Breast epithelium (tissue), 4 donors: ENCODE measurements at regions not wholly inside any gene's neighbourhood (a gene's known extent, or its start where the extent isn't known, plus 50 kb on each side); places are given as distances from the start of the nearest gene placed in this dataset.

Experiments used
- DNase-seq, 2 donors: peaks; one replicate each; pipeline ENCODE4 v3.0.0-alpha.2; 2019; ENCODE audit warnings: low spot score in 2 of 2
- H3K27ac ChIP-seq, 2 donors: fragments of 200-600 bp; sonication (generic) in 1 of 2; one replicate each; pipeline ENCODE4 v1.5.1; 2016 to 2019; ENCODE audit warnings: mild to moderate bottlenecking in 1 of 2
- H3K27me3 ChIP-seq, 2 donors: fragments of 200-600 bp; sonication (generic) in 1 of 2; one replicate each; pipeline versions ENCODE4 v1.5.1 to v1.6.0; 2017 to 2019; ENCODE audit warnings: control low read depth in 1 of 2, mild to moderate bottlenecking in 1 of 2
- H3K36me3 ChIP-seq: fragments of 200-600 bp; one replicate; pipeline ENCODE4 v1.5.1; 2019
- H3K4me1 ChIP-seq, 2 donors: fragments of 200-600 bp; sonication (generic); one replicate each; pipeline ENCODE4 v1.5.1; 2016 to 2019; ENCODE audit warnings: control low read depth in 1 of 2
- H3K4me3 ChIP-seq, 3 donors: fragments of 200-600 bp; sonication (generic); 1 replicate in 2 of 3; 2 replicates in 1 of 3; pipeline ENCODE4 v1.5.1; 2016 to 2019; ENCODE audit warnings: mild to moderate bottlenecking in 3 of 3, moderate library complexity in 2 of 3
- H3K9me3 ChIP-seq, 2 donors: fragments of 200-600 bp; sonication (generic) in 1 of 2; one replicate each; pipeline ENCODE4 v1.5.1; 2016 to 2019; ENCODE audit warnings: control low read depth in 1 of 2
- POLR2A ChIP-seq: fragments of 450-650 bp; IDR thresholded peaks from one replicate; pipeline ENCODE4 v1.6.1; 2016; ENCODE audit warnings: antibody characterized with exemption, mild to moderate bottlenecking, moderate library complexity
- POLR2AphosphoS5 ChIP-seq, 3 donors: sonication (generic); formaldehyde crosslinking; IDR thresholded peaks; one replicate each; pipeline ENCODE4 v1.6.1; 2017; ENCODE audit warnings: antibody characterized with exemption in 3 of 3
- intact Hi-C: fragments of 100-400 bp; cut with DNase I; formaldehyde crosslinking; loops from one replicate; pipeline ENCODE4 v1.15.1; 2023; ENCODE audit warnings: low total_unique reads
- TF ChIP-seq, protein P1 (sequence below), 3 donors: fragments of 450-650 bp; IDR thresholded peaks; one replicate each; pipeline ENCODE4 v1.5.1; 2016 to 2017; ENCODE audit warnings: antibody characterized with exemption in 3 of 3, mild to moderate bottlenecking in 3 of 3, moderate library complexity in 3 of 3

GRCh38 chr11:128155590-128155989, 431.8 kb downstream of the ETS1 start:
- Histone ChIP-seq H3K27ac (no peak overlapping the region), H3K4me1 (no peaks in the 10 kb centered on the region), H3K4me3 (no peak overlapping the region), H3K27me3 (no peaks in the 10 kb centered on the region), H3K36me3 (no peaks in the 10 kb centered on the region), H3K9me3 (no peaks in the 10 kb centered on the region)
- DNase-seq = no peak
- intact Hi-C loops = no loop called here
- TF ChIP-seq POLR2A (no peak), POLR2AphosphoS5 (IDR thresholded peaks at IDR 0.05) (no peak)
- TF ChIP-seq, protein P1, sequence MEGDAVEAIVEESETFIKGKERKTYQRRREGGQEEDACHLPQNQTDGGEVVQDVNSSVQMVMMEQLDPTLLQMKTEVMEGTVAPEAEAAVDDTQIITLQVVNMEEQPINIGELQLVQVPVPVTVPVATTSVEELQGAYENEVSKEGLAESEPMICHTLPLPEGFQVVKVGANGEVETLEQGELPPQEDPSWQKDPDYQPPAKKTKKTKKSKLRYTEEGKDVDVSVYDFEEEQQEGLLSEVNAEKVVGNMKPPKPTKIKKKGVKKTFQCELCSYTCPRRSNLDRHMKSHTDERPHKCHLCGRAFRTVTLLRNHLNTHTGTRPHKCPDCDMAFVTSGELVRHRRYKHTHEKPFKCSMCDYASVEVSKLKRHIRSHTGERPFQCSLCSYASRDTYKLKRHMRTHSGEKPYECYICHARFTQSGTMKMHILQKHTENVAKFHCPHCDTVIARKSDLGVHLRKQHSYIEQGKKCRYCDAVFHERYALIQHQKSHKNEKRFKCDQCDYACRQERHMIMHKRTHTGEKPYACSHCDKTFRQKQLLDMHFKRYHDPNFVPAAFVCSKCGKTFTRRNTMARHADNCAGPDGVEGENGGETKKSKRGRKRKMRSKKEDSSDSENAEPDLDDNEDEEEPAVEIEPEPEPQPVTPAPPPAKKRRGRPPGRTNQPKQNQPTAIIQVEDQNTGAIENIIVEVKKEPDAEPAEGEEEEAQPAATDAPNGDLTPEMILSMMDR (IDR thresholded peaks at IDR 0.05) = no peak

DNA sequence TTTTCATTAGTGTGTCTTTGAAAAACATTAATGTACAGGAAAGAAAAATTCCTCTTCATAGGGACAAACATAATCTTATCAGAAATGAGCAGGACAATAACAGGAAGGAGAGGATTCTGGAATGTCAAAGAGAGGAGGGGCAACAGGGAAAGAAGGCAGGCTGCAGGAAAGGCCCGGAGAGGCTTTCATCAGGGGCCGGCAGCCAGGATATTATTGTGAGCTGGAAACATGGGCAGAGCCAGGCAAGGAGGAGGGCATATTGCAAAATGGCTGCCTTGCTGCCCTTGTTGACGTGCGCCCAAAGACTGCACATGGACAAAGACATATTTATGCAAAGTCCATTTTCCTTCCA, 433.7 kb downstream of the ETS1 start:
- H3K4me1 ChIP-seq = peaks cover 0 to 1% of the 10 kb centered on the region in 2 donors
- intact Hi-C loops = no loop called here
- H3K9me3 ChIP-seq = no peaks in the 10 kb centered on the region
- H3K27me3 ChIP-seq = no peaks in the 10 kb centered on the region
- DNase-seq = no peak
- no peak overlapping the region for H3K27ac ChIP-seq
- TF ChIP-seq, protein P1 (IDR thresholded peaks at IDR 0.05) = no peak
- TF ChIP-seq POLR2AphosphoS5 (IDR thresholded peaks at IDR 0.05) (no peak), POLR2A (no peak)
- no peaks in the 10 kb centered on the region for H3K36me3 ChIP-seq
- H3K4me3 ChIP-seq = no peak overlapping the region

DNA sequence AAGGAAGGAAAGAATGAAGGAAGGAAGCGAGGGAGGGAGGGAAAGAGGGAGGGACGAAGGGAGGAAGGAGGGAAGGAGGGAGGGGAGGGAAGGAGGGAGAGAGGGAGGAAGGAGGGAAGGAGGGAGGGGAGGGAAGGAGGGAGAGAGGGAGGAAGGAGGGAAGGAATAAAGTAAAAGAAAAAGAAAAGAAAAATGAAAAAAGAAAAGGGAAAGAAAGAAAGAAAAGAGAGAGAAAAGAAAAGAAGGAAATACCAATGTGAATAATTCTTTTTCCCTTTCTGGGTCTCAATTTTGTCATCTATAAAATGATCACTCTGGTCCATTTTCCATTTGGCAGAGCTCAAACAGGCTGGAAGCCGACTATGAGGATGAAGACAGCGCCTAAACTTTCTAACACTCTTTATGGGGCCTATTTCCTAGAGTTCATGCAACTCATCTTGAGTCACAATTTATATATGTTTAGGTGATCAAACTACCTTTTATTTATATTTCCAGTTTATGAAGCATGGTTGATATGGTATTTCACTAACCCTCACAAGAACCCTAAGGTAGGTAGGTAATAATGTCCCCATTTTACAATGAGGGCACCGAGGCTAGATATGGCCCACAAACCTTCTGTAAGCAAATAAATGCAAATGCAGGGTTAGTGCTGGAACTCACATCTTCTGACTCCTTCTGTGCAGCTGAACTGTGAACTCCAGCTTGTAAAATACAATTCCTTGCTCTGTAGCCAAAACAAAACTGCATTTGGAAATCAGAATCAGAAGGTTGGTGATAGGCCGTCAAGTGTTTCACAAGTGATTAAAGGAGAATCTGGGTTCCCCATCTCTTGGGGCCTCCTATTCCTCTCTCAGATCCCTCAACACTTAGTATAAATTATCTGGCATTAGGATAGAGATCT, 434.3 kb downstream of the ETS1 start:
- Histone ChIP-seq H3K27ac (no peak overlapping the region), H3K4me1 (peaks cover 0 to 7% of the 10 kb centered on the region in 2 donors), H3K9me3 (no peaks in the 10 kb centered on the region), H3K36me3 (no peaks in the 10 kb centered on the region), H3K4me3 (no peak overlapping the region), H3K27me3 (no peaks in the 10 kb centered on the region)
- intact Hi-C loops = no loop called here
- TF ChIP-seq, protein P1 (IDR thresholded peaks at IDR 0.05) = no peak
- TF ChIP-seq POLR2A (no peak), POLR2AphosphoS5 (IDR thresholded peaks at IDR 0.05) (no peak)
- DNase-seq = no peak

DNA sequence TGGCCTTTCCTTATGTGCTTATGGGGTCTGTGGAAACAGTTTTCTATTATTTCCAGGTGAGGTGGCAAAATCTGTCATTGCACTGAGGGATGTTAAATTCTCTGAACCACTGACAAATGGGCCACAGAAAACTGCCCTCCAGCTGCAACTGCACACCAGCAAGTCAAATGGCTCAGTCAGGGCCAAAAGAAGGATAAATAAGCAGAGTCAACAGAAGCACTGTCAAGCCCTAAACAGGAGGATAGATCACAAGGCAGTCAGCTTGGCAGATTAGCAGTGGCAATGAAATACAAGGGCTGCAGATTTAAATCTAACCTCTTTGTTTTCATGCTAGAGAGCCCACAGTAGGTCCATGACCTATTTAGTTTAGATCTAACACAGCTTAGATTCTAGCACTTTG, 435.6 kb downstream of the ETS1 start:
- Histone ChIP-seq H3K36me3 (no peaks in the 10 kb centered on the region), H3K27ac (no peak overlapping the region), H3K27me3 (no peaks in the 10 kb centered on the region), H3K9me3 (no peaks in the 10 kb centered on the region), H3K4me1 (peaks cover 0 to 14% of the 10 kb centered on the region in 2 donors), H3K4me3 (no peak overlapping the region)
- DNase-seq = no peak
- TF ChIP-seq POLR2A (no peak), POLR2AphosphoS5 (IDR thresholded peaks at IDR 0.05) (no peak)
- TF ChIP-seq, protein P1 (IDR thresholded peaks at IDR 0.05) = no peak
- intact Hi-C loops = no loop called here

- intact Hi-C loops = no loop called here
These were observed 436.0 kb downstream of the ETS1 start for GRCh38 chr11:128151338-128151737.

More at GRCh38 chr11:128151338-128151737, 436.0 kb downstream of the ETS1 start:
- Histone ChIP-seq H3K27me3 (no peaks in the 10 kb centered on the region), H3K36me3 (no peaks in the 10 kb centered on the region), H3K4me1 (peaks cover 0 to 14% of the 10 kb centered on the region in 2 donors), H3K27ac (no peak overlapping the region), H3K4me3 (no peak overlapping the region), H3K9me3 (no peaks in the 10 kb centered on the region)
- DNase-seq = no peak
- TF ChIP-seq POLR2A (no peak), POLR2AphosphoS5 (IDR thresholded peaks at IDR 0.05) (no peak)
- TF ChIP-seq, protein P1 (IDR thresholded peaks at IDR 0.05) = no peak
